ENCODE measurements at regions not wholly inside any gene's neighbourhood (a gene's known extent, or its start where the extent isn't known, plus 50 kb on each side); places are given as distances from the start of the nearest gene placed in this dataset.

DNA sequence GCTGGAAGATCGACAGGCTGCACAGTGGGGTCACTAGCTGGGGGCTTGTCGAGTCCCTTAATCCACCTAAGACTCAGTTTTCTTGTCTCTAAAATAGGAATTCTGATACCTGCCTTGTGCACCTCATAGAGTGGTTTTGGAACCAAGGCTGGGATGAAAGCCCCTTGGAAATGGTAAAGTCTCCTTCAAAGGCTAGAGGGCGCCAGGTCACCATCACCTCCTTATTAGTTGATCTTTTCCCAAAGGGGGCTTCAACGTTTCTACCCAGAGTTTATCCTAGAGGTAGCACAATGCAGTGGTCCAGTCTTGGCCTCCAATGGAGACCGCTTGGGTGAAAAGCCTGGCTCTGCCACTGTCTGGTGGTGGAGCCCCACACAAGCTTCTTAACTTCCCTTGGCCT, 158.2 kb downstream of the AIPL1 start:
- no peaks in the 10 kb centered on the region for H3K36me3 ChIP-seq (ENCODE audit: control insufficient read depth, low read length)
- H4K20me1 ChIP-seq (ENCODE audit: control insufficient read depth, insufficient read depth, low read depth, low read length), result no peaks in the 10 kb centered on the region
- H3K4me3 ChIP-seq (ENCODE audit: low read length), result no peak overlapping the region
- H3K27me3 ChIP-seq (ENCODE audit: control insufficient read depth, low read length), result no peaks in the 10 kb centered on the region
- H3F3A ChIP-seq (ENCODE audit: control insufficient read depth, insufficient read depth), result no peaks in the 10 kb centered on the region
- H3K9me3 ChIP-seq (ENCODE audit: control insufficient read depth, insufficient read depth, low read length), result no peaks in the 10 kb centered on the region
- H3K79me2 ChIP-seq (ENCODE audit: control insufficient read depth, low read length), result no peaks in the 10 kb centered on the region
- H3K4me1 ChIP-seq (ENCODE audit: control insufficient read depth, low read length), result no peaks in the 10 kb centered on the region
- H3K9me2 ChIP-seq (replicated peaks; ENCODE audit: control insufficient read depth, low read length), result no peaks in the 10 kb centered on the region
- no peak overlapping the region for H3K27ac ChIP-seq (ENCODE audit: low read depth, low read length)
- no peak for TF ChIP-seq EZH2phosphoT487 (IDR thresholded peaks at IDR 0.05; ENCODE audit: borderline replicate concordance, low read length)
- TF ChIP-seq, protein P1, sequence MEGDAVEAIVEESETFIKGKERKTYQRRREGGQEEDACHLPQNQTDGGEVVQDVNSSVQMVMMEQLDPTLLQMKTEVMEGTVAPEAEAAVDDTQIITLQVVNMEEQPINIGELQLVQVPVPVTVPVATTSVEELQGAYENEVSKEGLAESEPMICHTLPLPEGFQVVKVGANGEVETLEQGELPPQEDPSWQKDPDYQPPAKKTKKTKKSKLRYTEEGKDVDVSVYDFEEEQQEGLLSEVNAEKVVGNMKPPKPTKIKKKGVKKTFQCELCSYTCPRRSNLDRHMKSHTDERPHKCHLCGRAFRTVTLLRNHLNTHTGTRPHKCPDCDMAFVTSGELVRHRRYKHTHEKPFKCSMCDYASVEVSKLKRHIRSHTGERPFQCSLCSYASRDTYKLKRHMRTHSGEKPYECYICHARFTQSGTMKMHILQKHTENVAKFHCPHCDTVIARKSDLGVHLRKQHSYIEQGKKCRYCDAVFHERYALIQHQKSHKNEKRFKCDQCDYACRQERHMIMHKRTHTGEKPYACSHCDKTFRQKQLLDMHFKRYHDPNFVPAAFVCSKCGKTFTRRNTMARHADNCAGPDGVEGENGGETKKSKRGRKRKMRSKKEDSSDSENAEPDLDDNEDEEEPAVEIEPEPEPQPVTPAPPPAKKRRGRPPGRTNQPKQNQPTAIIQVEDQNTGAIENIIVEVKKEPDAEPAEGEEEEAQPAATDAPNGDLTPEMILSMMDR (IDR thresholded peaks at IDR 0.05; ENCODE audit: low read depth, low read length, poor library complexity, severe bottlenecking), result no peak
- H3K4me2 ChIP-seq (ENCODE audit: low read length), result no peak overlapping the region

DNA sequence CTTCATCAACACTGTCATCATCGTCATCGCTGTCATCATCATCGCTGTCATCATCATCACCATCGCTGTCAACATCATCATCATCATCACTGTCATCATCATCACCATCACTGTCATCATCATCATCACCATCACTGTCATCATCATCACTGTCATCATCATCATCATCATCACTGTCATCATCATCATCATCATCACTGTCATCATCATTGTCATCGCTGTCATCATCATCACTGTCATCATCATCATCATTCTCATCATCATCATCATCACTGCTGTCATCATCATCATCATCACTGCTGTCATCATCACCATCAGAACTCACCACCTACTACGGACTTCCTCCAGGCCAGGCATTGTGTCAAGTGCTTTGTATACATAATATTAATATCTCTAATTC, 160.6 kb downstream of the AIPL1 start:
- no peaks in the 10 kb centered on the region for H3K27me3 ChIP-seq (ENCODE audit: control insufficient read depth, low read length)
- no peak for TF ChIP-seq EZH2phosphoT487 (IDR thresholded peaks at IDR 0.05; ENCODE audit: borderline replicate concordance, low read length)
- TF ChIP-seq, protein P1 (IDR thresholded peaks at IDR 0.05; ENCODE audit: low read depth, low read length, poor library complexity, severe bottlenecking), result no peak
- H3K4me1 ChIP-seq (ENCODE audit: control insufficient read depth, low read length), result no peaks in the 10 kb centered on the region
- H3K9me2 ChIP-seq (replicated peaks; ENCODE audit: control insufficient read depth, low read length), result no peaks in the 10 kb centered on the region
- H3K4me3 ChIP-seq (ENCODE audit: low read length), result no peak overlapping the region
- no peaks in the 10 kb centered on the region for H4K20me1 ChIP-seq (ENCODE audit: control insufficient read depth, insufficient read depth, low read depth, low read length)
- H3K4me2 ChIP-seq (ENCODE audit: low read length), result no peak overlapping the region
- H3K9me3 ChIP-seq (ENCODE audit: control insufficient read depth, insufficient read depth, low read length), result no peaks in the 10 kb centered on the region
- H3K27ac ChIP-seq (ENCODE audit: low read depth, low read length), result no peak overlapping the region
- no peaks in the 10 kb centered on the region for H3K79me2 ChIP-seq (ENCODE audit: control insufficient read depth, low read length)
- no peaks in the 10 kb centered on the region for H3F3A ChIP-seq (ENCODE audit: control insufficient read depth, insufficient read depth)
- H3K36me3 ChIP-seq (ENCODE audit: control insufficient read depth, low read length), result no peaks in the 10 kb centered on the region

GRCh38 chr17:6269478-6269877, 165.4 kb downstream of the AIPL1 start:
- Histone ChIP-seq H4K20me1 (ENCODE audit: control insufficient read depth, insufficient read depth, low read depth, low read length) (no peaks in the 10 kb centered on the region), H3K4me1 (ENCODE audit: control insufficient read depth, low read length) (no peaks in the 10 kb centered on the region), H3K4me3 (ENCODE audit: low read length) (no peak overlapping the region), H3K27me3 (ENCODE audit: control insufficient read depth, low read length) (no peaks in the 10 kb centered on the region), H3K79me2 (ENCODE audit: control insufficient read depth, low read length) (no peaks in the 10 kb centered on the region), H3K9me3 (ENCODE audit: control insufficient read depth, insufficient read depth, low read length) (no peaks in the 10 kb centered on the region), H3K9me2 (replicated peaks; ENCODE audit: control insufficient read depth, low read length) (no peaks in the 10 kb centered on the region), H3K36me3 (ENCODE audit: control insufficient read depth, low read length) (no peaks in the 10 kb centered on the region), H3K4me2 (ENCODE audit: low read length) (no peak overlapping the region), H3F3A (ENCODE audit: control insufficient read depth, insufficient read depth) (no peaks in the 10 kb centered on the region), H3K27ac (ENCODE audit: low read depth, low read length) (no peak overlapping the region)
- TF ChIP-seq, protein P1 (IDR thresholded peaks at IDR 0.05; ENCODE audit: low read depth, low read length, poor library complexity, severe bottlenecking), result no peak
- TF ChIP-seq EZH2phosphoT487 (IDR thresholded peaks at IDR 0.05; ENCODE audit: borderline replicate concordance, low read length), result no peak

DNA sequence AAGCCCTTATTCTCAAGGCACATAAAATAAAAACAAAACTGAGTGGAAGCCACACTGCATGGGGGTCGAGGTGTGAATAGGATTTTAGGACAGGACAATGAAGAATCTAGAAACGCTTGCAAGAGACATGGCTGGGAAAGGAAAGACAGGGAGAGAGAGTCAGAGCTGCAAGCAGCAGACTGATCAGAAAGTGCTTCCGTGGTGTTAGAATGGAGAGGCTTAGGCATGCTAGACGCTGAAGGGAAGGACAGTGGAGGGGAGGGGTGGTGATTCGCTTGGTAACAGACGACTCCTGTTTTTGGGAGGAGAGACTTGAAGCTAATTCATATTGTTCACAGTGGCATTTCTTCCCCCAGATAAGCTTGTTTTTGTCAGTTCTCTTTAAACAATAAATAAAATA, 173.5 kb downstream of the AIPL1 start:
- H3K9me3 ChIP-seq (ENCODE audit: control insufficient read depth, insufficient read depth, low read length), result no peaks in the 10 kb centered on the region
- peaks cover 4% of the 10 kb centered on the region; the same call in 1 of the 2 replicates for H3K27me3 ChIP-seq (ENCODE audit: control insufficient read depth, low read length)
- no peaks in the 10 kb centered on the region for H3F3A ChIP-seq (ENCODE audit: control insufficient read depth, insufficient read depth)

More for the DNA sequence above, 173.5 kb downstream of the AIPL1 start:
- no peak overlapping the region for H3K4me3 ChIP-seq (ENCODE audit: low read length)
- no peaks in the 10 kb centered on the region for H3K79me2 ChIP-seq (ENCODE audit: control insufficient read depth, low read length)
- no peaks in the 10 kb centered on the region for H4K20me1 ChIP-seq (ENCODE audit: control insufficient read depth, insufficient read depth, low read depth, low read length)
- H3K4me1 ChIP-seq (ENCODE audit: control insufficient read depth, low read length), result no peaks in the 10 kb centered on the region
- no peaks in the 10 kb centered on the region for H3K9me2 ChIP-seq (replicated peaks; ENCODE audit: control insufficient read depth, low read length)
- no peak overlapping the region for H3K27ac ChIP-seq (ENCODE audit: low read depth, low read length)
- TF ChIP-seq, protein P1 (IDR thresholded peaks at IDR 0.05; ENCODE audit: low read depth, low read length, poor library complexity, severe bottlenecking), result no peak
- TF ChIP-seq EZH2phosphoT487 (IDR thresholded peaks at IDR 0.05; ENCODE audit: borderline replicate concordance, low read length), result no peak
- no peak overlapping the region for H3K4me2 ChIP-seq (ENCODE audit: low read length)
- no peaks in the 10 kb centered on the region for H3K36me3 ChIP-seq (ENCODE audit: control insufficient read depth, low read length)
